GM21526 (cell line): ENCODE measurements at regions not wholly inside any gene's neighbourhood (a gene's known extent, or its start where the extent isn't known, plus 50 kb on each side); places are given as distances from the start of the nearest gene placed in this dataset.

Experiments used
- ATAC-seq: cut with Tn5 transposase; IDR thresholded peaks from one replicate; pipeline ENCODE4 v1.9.1; 2021; ENCODE audit warnings: moderate library complexity; ENCODE audit not compliant: unreplicated experiment, low FRiP score

DNA sequence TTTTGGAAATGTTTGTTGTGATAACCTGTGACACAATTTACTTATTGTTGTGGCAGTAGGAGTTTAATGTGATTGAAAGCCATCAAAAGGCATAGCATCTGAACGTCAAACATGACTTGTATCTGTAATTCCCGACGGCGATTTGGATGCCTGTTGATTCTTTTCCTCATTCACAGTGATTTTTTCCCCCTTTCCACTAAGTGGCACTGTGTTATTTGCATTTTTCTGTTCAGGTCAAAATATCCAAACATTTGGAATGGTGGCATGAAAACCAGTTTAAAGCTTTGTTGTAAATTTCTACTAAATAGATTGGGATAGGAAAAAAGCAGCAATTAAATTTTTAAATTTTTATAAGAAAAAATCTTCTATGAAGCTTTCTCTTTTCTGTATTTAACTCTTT lies 259.9 kb upstream of the KCNH8 start:
- ATAC-seq, result no peak

DNA sequence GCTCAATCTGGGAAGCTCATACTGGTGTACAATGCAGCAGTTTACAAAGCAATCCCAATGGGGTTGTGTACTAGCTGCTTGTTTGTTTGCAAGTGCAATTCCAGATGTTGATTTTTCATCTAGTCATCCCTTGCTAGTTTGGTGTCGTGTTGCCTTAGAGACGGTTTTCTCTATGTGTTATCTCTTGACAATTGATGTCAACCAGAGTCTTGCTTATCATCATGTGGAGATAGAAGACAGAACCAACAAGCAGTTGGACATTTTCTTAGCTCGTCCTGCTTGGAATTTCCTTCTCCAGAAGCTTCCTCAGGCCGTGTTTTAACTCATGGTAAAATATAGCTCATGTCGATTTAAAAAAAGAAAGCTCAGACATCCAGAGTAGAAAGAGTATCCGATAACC lies 262.0 kb upstream of the KCNH8 start:
- no peak for ATAC-seq

DNA sequence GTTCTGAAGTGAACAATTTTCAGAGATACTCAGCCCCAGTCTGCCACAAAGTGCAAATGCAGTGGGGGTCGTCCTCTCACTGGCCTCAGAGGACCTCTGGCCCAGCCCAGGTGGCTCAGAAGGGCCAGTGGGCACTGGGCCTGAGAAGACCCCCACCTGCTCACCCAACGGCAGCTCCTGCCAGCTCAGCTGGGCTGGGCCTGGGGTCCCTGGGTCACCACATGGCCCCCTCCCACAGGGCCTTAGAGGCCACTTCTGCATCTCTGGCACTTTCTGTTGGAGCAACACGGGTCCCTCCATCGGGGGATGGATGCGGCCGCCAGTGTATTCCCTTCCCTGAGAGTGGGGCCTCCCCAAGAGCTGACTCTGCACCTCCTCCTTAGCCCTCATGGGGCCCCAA lies 262.7 kb upstream of the KCNH8 start:
- ATAC-seq, result no peak

- ATAC-seq, result no peak
Observed at GRCh38 chr3:18883571-18883970, 264.7 kb upstream of the KCNH8 start.

GRCh38 chr3:18880691-18881090 lies 267.6 kb upstream of the KCNH8 start:
- no peak for ATAC-seq

GRCh38 chr3:18872466-18872865 lies 275.8 kb upstream of the KCNH8 start:
- no peak for ATAC-seq

- ATAC-seq, result no peak
Observed at GRCh38 chr3:18870642-18871041, 277.7 kb upstream of the KCNH8 start.

DNA sequence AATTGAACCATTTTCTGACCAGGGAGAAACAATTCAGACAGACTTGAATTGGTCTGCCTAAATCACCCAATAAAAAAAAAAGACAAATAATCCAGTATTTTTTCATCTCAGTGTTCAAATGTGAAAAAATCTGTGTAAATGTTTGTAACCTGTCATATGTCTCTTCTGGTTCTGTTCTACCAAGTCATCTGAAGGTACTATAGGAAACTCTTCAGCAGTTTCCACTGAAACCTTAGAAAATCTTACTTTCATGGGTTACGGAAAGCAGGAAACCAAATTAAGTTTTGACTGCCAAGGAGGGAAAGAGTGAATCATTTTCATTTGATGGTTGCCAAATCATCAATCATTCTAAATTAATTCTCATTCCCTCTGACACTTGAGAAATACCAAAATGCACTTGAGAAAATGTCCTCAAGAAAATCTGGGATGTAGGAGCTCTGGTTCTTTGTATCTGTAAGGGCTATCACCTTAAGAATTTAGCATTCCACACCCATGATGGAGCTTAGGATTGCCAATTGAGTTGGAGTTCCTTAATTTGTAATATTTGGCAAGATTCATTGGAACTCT lies 278.2 kb upstream of the KCNH8 start:
- no peak for ATAC-seq

GRCh38 chr3:18868911-18869689 lies 279.2 kb upstream of the KCNH8 start:
- no peak for ATAC-seq

DNA sequence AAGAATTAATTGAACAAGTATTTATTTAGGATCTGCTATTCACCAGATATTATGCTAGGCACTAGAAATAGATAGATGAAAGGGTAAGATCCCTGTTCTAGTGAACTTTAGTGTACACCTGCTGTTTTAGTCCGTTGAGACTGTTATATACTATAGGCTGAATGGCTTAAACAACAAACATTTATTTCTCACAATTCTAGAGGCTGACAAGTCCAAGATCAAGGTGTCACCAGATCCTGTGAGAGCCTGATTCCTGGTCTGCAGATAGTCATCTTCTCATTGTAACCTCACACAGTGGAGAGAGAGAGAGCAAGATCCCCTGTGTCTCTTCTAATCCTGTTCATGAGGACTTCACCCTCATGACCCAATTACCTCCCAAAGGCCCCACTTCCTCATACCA lies 281.4 kb upstream of the KCNH8 start:
- no peak for ATAC-seq

DNA sequence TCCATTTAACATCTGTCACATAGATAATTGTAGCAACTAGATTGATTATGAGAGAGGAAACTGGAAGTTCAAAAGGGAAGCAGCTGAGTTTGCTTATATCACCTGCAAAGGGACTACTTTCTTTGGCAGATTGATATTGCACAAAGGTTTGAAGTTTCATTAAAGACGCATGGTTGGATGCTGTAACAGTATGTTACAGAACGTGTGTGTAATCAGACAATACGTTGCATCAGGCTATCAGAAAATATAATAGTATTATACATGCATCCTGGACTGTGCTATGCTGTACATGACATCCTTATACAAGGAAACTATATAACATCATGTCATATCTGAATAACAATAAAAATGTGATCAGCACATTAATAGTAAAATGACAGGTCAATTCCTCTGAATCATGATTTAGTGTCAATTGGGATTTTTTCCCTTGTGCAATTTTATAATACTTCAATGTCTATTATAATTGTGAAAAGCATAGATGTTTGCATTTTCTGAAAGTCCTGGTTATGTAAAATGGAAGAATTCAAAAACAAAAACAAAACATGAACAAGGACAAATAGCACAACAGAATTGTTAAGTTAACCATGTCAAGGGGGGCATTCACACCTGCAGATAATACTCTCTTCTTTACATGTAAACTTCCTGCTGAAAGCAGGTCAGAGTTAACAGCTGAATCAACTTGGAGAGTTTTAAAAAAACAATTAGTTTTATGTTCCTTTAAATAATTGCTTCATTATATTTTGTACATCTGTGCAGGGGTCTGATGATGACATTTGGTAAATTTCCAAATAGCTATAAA lies 283.2 kb upstream of the KCNH8 start:
- no peak for ATAC-seq

DNA sequence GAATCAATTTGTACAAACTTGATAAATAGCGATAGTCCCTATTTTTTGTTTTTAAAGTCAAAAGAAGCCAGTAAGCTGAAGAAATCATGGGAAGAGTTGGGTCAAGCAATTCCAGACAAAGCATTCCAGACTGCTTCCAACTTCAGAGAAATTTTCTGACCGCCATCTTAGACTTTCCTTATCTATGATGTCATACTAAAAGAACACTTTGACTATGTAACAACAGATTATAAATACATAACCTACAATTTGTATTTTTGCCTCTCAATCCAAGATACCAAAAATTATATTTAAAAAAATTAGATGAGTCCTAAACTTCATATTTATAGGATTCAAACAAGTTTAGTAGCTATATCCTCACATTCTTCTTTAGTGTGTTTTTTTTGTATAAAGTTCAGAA lies 286.2 kb upstream of the KCNH8 start:
- ATAC-seq, result no peak

- ATAC-seq, result no peak
Observed at GRCh38 chr3:18861137-18861536, 287.2 kb upstream of the KCNH8 start.

GRCh38 chr3:18853269-18853668 lies 295.0 kb upstream of the KCNH8 start:
- no peak for ATAC-seq

DNA sequence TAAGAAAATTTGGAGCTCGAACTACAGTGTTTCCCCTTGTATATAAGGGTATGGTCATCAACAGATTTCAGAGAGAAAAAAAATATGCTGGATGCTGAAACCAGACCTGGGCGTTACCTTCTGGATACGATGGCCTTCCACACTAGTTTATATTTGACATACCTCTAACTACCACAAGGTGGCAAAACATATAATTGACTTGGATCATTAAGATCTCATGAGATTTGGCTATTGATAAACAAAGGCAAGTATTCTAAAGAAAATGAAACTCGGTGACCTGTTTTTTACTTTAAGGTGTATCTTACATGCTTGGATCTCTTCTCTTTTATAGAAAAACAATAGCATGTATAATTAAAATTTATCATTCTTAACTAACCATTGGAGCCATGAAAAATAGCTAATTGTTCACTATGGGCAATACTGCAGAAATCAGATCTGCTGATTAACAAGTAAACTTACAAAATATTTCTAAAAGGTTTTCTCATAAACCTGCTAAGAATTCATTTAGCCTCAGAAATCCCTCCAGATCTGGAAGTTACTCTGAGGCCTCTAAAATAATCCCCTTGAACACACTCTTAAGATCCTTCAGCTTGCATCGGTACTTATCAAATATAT lies 300.6 kb upstream of the KCNH8 start:
- no peak for ATAC-seq

- ATAC-seq, result no peak
Observed at GRCh38 chr3:18843983-18844382, 304.3 kb upstream of the KCNH8 start.

- no peak for ATAC-seq
Observed at GRCh38 chr3:18843188-18843587, 305.1 kb upstream of the KCNH8 start.

GRCh38 chr3:18841422-18842343 lies 306.6 kb upstream of the KCNH8 start:
- ATAC-seq, result no peak

DNA sequence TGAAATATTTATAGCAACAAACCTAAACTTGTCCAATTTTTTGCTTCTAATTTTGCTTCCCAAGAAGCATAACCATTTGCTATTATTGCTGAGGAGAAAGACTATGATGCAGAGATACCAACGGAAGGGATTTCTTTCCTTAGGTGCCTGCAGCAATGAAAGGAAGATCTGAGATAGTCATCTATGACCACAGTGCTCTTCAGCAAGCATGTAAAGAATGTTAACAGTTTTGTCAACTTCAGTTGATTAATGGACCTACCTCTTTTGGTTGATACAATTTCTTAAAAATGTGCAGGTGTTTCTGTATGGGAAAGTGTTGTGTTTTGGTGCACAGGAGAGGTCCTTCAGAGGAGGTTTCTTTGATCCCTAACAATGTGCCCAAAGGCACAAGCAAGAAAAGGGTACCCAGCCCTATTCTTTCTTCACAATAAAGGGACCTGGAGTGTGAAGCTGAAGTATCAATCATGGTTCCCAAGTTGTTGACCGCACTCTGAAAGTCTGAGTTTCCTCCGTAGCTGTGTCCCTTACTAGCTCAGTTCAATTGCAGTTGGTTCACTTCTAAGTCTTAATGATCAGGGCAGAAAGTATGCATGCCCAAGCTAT lies 307.7 kb upstream of the KCNH8 start:
- no peak for ATAC-seq

- no peak for ATAC-seq
Observed at GRCh38 chr3:18838758-18839157, 309.6 kb upstream of the KCNH8 start.
